ENCODE measurements at regions not wholly inside any gene's neighbourhood (a gene's known extent, or its start where the extent isn't known, plus 50 kb on each side); places are given as distances from the start of the nearest gene placed in this dataset.
"Not testable (repeated sequence)": the region's sequence is repeated elsewhere in the genome, so short reads cannot be mapped to it uniquely, and the experiment has no call there.

DNA sequence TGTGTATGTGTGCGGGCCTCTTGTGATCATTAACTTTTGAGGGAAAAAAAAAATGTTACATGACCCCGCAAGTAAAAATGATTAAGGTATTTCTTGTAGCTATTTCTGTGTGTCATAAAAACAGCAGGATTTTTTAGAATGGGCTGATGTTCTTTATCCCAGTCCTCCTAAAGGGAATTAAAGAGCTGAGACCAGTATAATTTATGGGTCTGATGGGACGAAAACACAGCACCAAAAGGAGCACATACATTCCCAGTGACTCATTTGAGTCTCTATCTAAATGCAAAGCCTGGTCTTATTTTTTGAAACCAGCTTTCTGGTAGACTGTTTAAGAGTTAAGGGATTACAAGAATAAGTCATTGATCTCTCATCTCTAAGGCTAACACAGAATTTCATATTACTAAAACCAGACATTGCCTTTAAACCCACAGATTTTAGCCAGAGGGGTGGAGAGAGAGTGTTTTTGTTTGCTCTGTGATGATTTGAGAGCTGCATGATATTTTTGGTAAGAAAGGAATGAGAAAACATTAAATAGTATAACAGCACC is 342.3 kb upstream of the EPHA4 start:
- no peak for TF ChIP-seq Cebpa-rat (IDR thresholded peaks at IDR 0.05)

DNA sequence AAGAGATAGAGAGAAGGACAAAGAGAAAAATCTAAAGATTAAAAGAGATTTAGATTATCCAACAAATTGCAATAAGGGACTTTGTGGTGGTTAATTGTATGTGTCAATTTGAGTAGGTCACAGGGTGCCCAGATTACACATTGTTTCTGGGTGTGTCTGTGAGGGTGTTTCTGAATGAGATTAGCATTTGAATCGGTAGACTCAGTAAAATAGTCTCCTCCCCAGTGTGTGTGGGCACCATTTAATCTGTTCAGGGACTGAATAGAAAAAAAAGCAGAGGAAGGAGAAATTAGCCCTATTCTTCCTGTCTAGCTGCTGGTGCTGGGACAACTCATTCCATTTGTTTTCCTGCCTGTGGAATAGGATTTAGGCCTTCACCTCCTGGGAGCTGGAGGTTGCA is 339.8 kb upstream of the EPHA4 start:
- no peak overlapping the region for H3K9ac ChIP-seq
- no peak for TF ChIP-seq Cebpa-rat (IDR thresholded peaks at IDR 0.05)
- no peak overlapping the region for H3K27ac ChIP-seq
- no peak overlapping the region for H3K4me3 ChIP-seq
- H3K4me2 ChIP-seq: no peak overlapping the region
- H3K36me3 ChIP-seq: no peaks in the 10 kb centered on the region
- H4K20me1 ChIP-seq: no peaks in the 10 kb centered on the region
- H3K9me3 ChIP-seq (replicated peaks in 1 of 11): no peaks in the 10 kb centered on the region
- H3K27me3 ChIP-seq: no peaks in the 10 kb centered on the region
- H3K4me1 ChIP-seq: no peaks in the 10 kb centered on the region

More for the DNA sequence above, 342.3 kb upstream of the EPHA4 start:
- Histone ChIP-seq H3K27me3 (no peaks in the 10 kb centered on the region), H4K20me1 (no peaks in the 10 kb centered on the region), H3K9me3 (replicated peaks in 1 of 11) (no peaks in the 10 kb centered on the region), H3K9ac (no peak overlapping the region), H3K4me2 (no peak overlapping the region), H3K27ac (no peak overlapping the region), H3K36me3 (no peaks in the 10 kb centered on the region), H3K4me1 (no peaks in the 10 kb centered on the region), H3K4me3 (no peak overlapping the region)

DNA sequence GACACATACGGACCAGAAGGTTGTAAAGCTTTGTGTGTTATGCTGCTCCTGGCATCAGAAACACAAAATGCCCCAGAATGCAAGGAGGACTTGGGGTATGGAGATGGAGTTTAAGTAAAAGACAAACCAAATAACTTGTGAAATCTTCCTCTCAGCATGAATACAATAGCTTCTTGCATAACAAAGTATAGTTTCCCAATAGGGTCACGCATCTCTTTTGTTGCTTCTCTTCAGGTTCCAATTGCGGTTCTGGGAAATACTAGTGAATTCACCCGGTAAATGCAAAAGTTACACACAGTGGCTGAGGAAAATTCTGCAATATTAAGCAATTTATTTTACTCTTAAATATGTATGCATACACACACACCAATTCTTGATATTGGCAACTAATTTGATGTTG is 339.2 kb upstream of the EPHA4 start:
- no peaks in the 10 kb centered on the region for H3K36me3 ChIP-seq
- no peak overlapping the region for H3K27ac ChIP-seq
- no peak overlapping the region for H3K4me2 ChIP-seq
- H3K9me3 ChIP-seq (replicated peaks in 1 of 11): no peaks in the 10 kb centered on the region
- H4K20me1 ChIP-seq: no peaks in the 10 kb centered on the region
- H3K9ac ChIP-seq: no peak overlapping the region
- no peak for TF ChIP-seq Cebpa-rat (IDR thresholded peaks at IDR 0.05)
- H3K27me3 ChIP-seq: no peaks in the 10 kb centered on the region
- no peak overlapping the region for H3K4me3 ChIP-seq
- no peaks in the 10 kb centered on the region for H3K4me1 ChIP-seq

GRCh38 chr2:221908518-221908917 is 336.4 kb upstream of the EPHA4 start:
- Histone ChIP-seq H3K4me3 (no peak overlapping the region), H3K36me3 (no peaks in the 10 kb centered on the region), H3K4me1 (no peaks in the 10 kb centered on the region), H3K9ac (no peak overlapping the region), H3K27me3 (no peaks in the 10 kb centered on the region), H3K9me3 (replicated peaks in 1 of 11) (no peaks in the 10 kb centered on the region), H3K4me2 (no peak overlapping the region), H3K27ac (no peak overlapping the region), H4K20me1 (no peaks in the 10 kb centered on the region)
- TF ChIP-seq Cebpa-rat (IDR thresholded peaks at IDR 0.05): no peak

- H3K4me3 ChIP-seq: no peak overlapping the region
- peaks cover 0 to 6% (median 0%) of the 10 kb centered on the region in 11 experiments; a peak in 2 of 22 replicates for H3K9me3 ChIP-seq (replicated peaks in 1 of 11)
- no peak overlapping the region for H3K9ac ChIP-seq
- no peak overlapping the region for H3K27ac ChIP-seq
- no peaks in the 10 kb centered on the region for H3K36me3 ChIP-seq
- H4K20me1 ChIP-seq: no peaks in the 10 kb centered on the region
- no peak overlapping the region for H3K4me2 ChIP-seq
- H3K27me3 ChIP-seq: no peaks in the 10 kb centered on the region
- no peak for TF ChIP-seq Cebpa-rat (IDR thresholded peaks at IDR 0.05)
- peaks cover 0 to 20% (median 5%) of the 10 kb centered on the region in 10 experiments; a peak in 9 of 20 replicates for H3K4me1 ChIP-seq
Observed at GRCh38 chr2:221897718-221898117, 325.6 kb upstream of the EPHA4 start.

- no peaks in the 10 kb centered on the region for H3K27me3 ChIP-seq
- H3K9ac ChIP-seq: no peak overlapping the region
- no peaks in the 10 kb centered on the region for H3K36me3 ChIP-seq
- peaks cover 0 to 6% (median 0%) of the 10 kb centered on the region in 11 experiments; a peak in 5 of 22 replicates for H3K9me3 ChIP-seq (replicated peaks in 1 of 11)
- peaks cover 0 to 20% (median 5%) of the 10 kb centered on the region in 10 experiments; a peak in 9 of 20 replicates for H3K4me1 ChIP-seq
- no peaks in the 10 kb centered on the region for H4K20me1 ChIP-seq
- no peak overlapping the region for H3K27ac ChIP-seq
- no peak for TF ChIP-seq Cebpa-rat (IDR thresholded peaks at IDR 0.05)
- H3K4me3 ChIP-seq: no peak overlapping the region
- 0 out of 22 replicates have a peak overlapping the region, but pooled peaks of 1 of the 11 experiments have one; percentile 20 for H3K4me2 ChIP-seq
Observed at GRCh38 chr2:221896505-221897151, 324.5 kb upstream of the EPHA4 start.

GRCh38 chr2:221895366-221896121 is 323.4 kb upstream of the EPHA4 start:
- H3K27ac ChIP-seq: no peak overlapping the region
- no peaks in the 10 kb centered on the region for H3K27me3 ChIP-seq
- no peak overlapping the region for H3K4me2 ChIP-seq
- H3K36me3 ChIP-seq: no peaks in the 10 kb centered on the region
- no peak overlapping the region for H3K9ac ChIP-seq
- no peak overlapping the region for H3K4me3 ChIP-seq
- H3K4me1 ChIP-seq: peaks cover 0 to 20% (median 5%) of the 10 kb centered on the region in 10 experiments; a peak in 9 of 20 replicates
- H3K9me3 ChIP-seq (replicated peaks in 1 of 11): peaks cover 0 to 9% (median 0%) of the 10 kb centered on the region in 11 experiments; a peak in 5 of 22 replicates
- H4K20me1 ChIP-seq: no peaks in the 10 kb centered on the region
- TF ChIP-seq Cebpa-rat (IDR thresholded peaks at IDR 0.05): no peak

GRCh38 chr2:221893501-221893900 is 321.4 kb upstream of the EPHA4 start:
- TF ChIP-seq Cebpa-rat (IDR thresholded peaks at IDR 0.05): no peak
- no peaks in the 10 kb centered on the region for H3K36me3 ChIP-seq
- H3K27ac ChIP-seq: no peak overlapping the region
- no peaks in the 10 kb centered on the region for H3K27me3 ChIP-seq
- H3K4me3 ChIP-seq: no peak overlapping the region
- no peaks in the 10 kb centered on the region for H4K20me1 ChIP-seq
- no peak overlapping the region for H3K9ac ChIP-seq
- H3K4me2 ChIP-seq: no peak overlapping the region
- H3K9me3 ChIP-seq (replicated peaks in 1 of 11): peaks cover 0 to 9% (median 0%) of the 10 kb centered on the region in 11 experiments; a peak in 5 of 22 replicates
- H3K4me1 ChIP-seq: peaks cover 0 to 6% (median 0%) of the 10 kb centered on the region in 10 experiments; a peak in 5 of 20 replicates

DNA sequence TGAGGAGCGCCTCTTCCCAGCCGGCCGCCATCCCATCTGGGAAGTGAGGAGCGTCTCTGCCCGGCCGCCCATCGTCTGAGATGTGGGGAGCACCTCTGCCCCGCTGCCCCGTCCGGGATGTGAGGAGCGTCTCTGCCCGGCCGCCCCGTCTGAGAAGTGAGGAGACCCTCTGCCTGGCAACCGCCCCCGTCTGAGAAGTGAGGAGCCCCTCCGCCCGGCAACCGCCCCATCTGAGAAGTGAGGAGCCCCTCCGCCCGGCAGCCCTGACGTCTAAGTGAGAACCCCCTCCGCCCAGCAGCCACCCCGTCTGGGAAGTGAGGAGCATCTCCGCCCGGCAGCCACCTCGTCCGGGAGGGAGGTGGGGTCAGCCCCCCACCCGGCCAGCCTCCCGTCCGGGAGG is 319.9 kb upstream of the EPHA4 start:
- not testable (repeated sequence) for H3K27me3 ChIP-seq; H3K4me2 ChIP-seq; H3K27ac ChIP-seq; H3K9me3 ChIP-seq (replicated peaks in 1 of 11); H3K4me1 ChIP-seq; H3K36me3 ChIP-seq; H3K4me3 ChIP-seq; H3K9ac ChIP-seq; H4K20me1 ChIP-seq

Measured in BLaER1 treated with 17β-estradiol and CSF1 and Interleukin-3, amounts not matched to agents 10 nM and 100 nM (cell line).